ENCODE measurements at regions not wholly inside any gene's neighbourhood (a gene's known extent, or its start where the extent isn't known, plus 50 kb on each side); places are given as distances from the start of the nearest gene placed in this dataset.

DNA sequence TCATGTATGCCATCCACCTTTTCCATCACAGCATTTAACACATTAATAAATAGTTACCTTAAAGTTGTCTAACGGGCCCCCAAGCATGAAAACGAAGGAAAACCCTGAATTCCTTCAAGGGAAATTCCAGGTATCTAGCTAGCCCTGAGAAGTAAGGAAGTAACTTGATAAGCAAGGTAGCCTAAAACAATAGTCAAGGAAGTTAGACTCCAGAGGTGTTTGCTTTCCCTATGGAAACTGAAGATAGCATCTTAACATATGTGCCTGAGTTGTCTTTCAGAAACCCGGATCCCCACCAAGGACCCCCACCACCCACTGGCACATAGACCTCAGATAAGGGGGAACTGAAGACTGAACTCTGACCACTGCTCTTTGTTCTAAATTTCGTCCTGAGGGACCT lies 127.4 kb downstream of the TBXT start:
- Histone ChIP-seq H3K4ac (ENCODE audit: low read depth, low read length) (no peak overlapping the region), H3K56ac (ENCODE audit: extremely low read depth, insufficient read depth, low read length) (no peak overlapping the region), H3K4me2 (ENCODE audit: low read depth, low read length) (no peak overlapping the region), H3K9ac (ENCODE audit: low read depth, low read length) (no peak overlapping the region), H3K14ac (replicated peaks; ENCODE audit: low read depth, low read length) (no peak overlapping the region), H2BK5ac (ENCODE audit: low read depth, low read length, poor library complexity, severe bottlenecking) (no peak overlapping the region), H4K20me1 (ENCODE audit: insufficient read depth, low read length) (no peaks in the 10 kb centered on the region), H3K79me1 (ENCODE audit: low read depth in 1 of 2, low read length in 2 of 2) (no peaks in the 10 kb centered on the region), H3K4me1 (ENCODE audit: control insufficient read depth, insufficient read depth, low read length) (peaks cover 8% of the 10 kb centered on the region), H2BK120ac (ENCODE audit: low read depth, low read length) (no peak overlapping the region), H2BK20ac (ENCODE audit: low read depth, low read length) (no peak overlapping the region), H3K9me3 (ENCODE audit: control insufficient read depth, insufficient read depth, low read length) (no peaks in the 10 kb centered on the region), H3K9me1 (ENCODE audit: insufficient read depth, low read length) (peaks cover 5% of the 10 kb centered on the region; the same call in 1 of the 2 replicates), H4K8ac (ENCODE audit: low read depth in 2 of 2, low read length in 2 of 2) (no peak overlapping the region), H4K91ac (ENCODE audit: insufficient read depth, low read depth, low read length) (no peak overlapping the region), H2BK15ac (ENCODE audit: low read depth, low read length) (no peak overlapping the region), H2AK5ac (ENCODE audit: low read depth, low read length) (no peak overlapping the region), H3K4me3 (ENCODE audit: insufficient read depth, low read depth, low read length) (no peak overlapping the region), H4K5ac (ENCODE audit: low read depth, low read length) (no peak overlapping the region), H3K23ac (ENCODE audit: low read depth, low read length) (no peak overlapping the region), H2AK9ac (replicated peaks; ENCODE audit: low read depth, low read length, poor library complexity) (no peak overlapping the region), H3K27me3 (ENCODE audit: control insufficient read depth, insufficient read depth, low read length) (no peaks in the 10 kb centered on the region; the same call in 1 of the 2 replicates), H3K27ac (ENCODE audit: insufficient read depth, low read length) (no peak overlapping the region), H2AFZ (replicated peaks; ENCODE audit: low read length, poor library complexity) (no peak overlapping the region), H3K18ac (ENCODE audit: low read depth, low read length) (no peak overlapping the region), H3K36me3 (ENCODE audit: control insufficient read depth, insufficient read depth, low read length) (no peaks in the 10 kb centered on the region)
- TF ChIP-seq MAZ (IDR thresholded peaks at IDR 0.05; ENCODE audit: borderline replicate concordance, low read depth, low read length) (no peak), MXI1 (IDR thresholded peaks at IDR 0.05; ENCODE audit: borderline replicate concordance, low read depth, low read length) (no peak), SMC3 (IDR thresholded peaks at IDR 0.05; ENCODE audit: low read depth, low read length) (no peak), FOS (IDR thresholded peaks at IDR 0.05; ENCODE audit: low read depth, low read length) (no peak), BHLHE40 (IDR thresholded peaks at IDR 0.05; ENCODE audit: low read depth, low read length) (no peak), NFE2L2 (IDR thresholded peaks at IDR 0.05; ENCODE audit: low read depth, low read length) (no peak), RAD21 (IDR thresholded peaks at IDR 0.05; ENCODE audit: low read length) (no peak), RCOR1 (IDR thresholded peaks at IDR 0.05; ENCODE audit: insufficient replicate concordance, low read length) (no peak), CHD1 (IDR thresholded peaks at IDR 0.05; ENCODE audit: low read depth, low read length) (no peak), RFX5 (IDR thresholded peaks at IDR 0.05; ENCODE audit: low read depth, low read length) (no peak), CEBPB (IDR thresholded peaks at IDR 0.05; ENCODE audit: low read depth, low read length) (no peak), POLR2A (IDR thresholded peaks at IDR 0.05; ENCODE audit: low read depth, low read length) (no peak)
- TF ChIP-seq, protein P1, sequence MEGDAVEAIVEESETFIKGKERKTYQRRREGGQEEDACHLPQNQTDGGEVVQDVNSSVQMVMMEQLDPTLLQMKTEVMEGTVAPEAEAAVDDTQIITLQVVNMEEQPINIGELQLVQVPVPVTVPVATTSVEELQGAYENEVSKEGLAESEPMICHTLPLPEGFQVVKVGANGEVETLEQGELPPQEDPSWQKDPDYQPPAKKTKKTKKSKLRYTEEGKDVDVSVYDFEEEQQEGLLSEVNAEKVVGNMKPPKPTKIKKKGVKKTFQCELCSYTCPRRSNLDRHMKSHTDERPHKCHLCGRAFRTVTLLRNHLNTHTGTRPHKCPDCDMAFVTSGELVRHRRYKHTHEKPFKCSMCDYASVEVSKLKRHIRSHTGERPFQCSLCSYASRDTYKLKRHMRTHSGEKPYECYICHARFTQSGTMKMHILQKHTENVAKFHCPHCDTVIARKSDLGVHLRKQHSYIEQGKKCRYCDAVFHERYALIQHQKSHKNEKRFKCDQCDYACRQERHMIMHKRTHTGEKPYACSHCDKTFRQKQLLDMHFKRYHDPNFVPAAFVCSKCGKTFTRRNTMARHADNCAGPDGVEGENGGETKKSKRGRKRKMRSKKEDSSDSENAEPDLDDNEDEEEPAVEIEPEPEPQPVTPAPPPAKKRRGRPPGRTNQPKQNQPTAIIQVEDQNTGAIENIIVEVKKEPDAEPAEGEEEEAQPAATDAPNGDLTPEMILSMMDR (conservative IDR thresholded peaks at IDR 0.05; ENCODE audit: low read depth, low read length) = no peak
- TF ChIP-seq, protein P2, sequence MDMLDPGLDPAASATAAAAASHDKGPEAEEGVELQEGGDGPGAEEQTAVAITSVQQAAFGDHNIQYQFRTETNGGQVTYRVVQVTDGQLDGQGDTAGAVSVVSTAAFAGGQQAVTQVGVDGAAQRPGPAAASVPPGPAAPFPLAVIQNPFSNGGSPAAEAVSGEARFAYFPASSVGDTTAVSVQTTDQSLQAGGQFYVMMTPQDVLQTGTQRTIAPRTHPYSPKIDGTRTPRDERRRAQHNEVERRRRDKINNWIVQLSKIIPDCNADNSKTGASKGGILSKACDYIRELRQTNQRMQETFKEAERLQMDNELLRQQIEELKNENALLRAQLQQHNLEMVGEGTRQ (IDR thresholded peaks at IDR 0.05; ENCODE audit: low read depth, low read length) = no peak
- TF ChIP-seq, protein P3, sequence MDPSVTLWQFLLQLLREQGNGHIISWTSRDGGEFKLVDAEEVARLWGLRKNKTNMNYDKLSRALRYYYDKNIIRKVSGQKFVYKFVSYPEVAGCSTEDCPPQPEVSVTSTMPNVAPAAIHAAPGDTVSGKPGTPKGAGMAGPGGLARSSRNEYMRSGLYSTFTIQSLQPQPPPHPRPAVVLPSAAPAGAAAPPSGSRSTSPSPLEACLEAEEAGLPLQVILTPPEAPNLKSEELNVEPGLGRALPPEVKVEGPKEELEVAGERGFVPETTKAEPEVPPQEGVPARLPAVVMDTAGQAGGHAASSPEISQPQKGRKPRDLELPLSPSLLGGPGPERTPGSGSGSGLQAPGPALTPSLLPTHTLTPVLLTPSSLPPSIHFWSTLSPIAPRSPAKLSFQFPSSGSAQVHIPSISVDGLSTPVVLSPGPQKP (IDR thresholded peaks at IDR 0.05; ENCODE audit: borderline replicate concordance, low read depth, low read length) = no peak
- in situ Hi-C loops (cut with MboI; ENCODE audit: low sequenced_read_pairs) = no loop called here
- no TSS peak for BruUV-seq (replicated peaks)
- WGBS, 2 experiments (ENCODE audit: extremely low coverage in 2 of 2, insufficient read length in 1 of 2) = no CpG with 5 or more reads among the region's 4 CpGs
- dilution Hi-C loops (cut with HindIII; ENCODE audit: low sequenced_read_pairs, unreplicated experiment) = no loop called here
- no peak for DNase-seq
- no peak for ATAC-seq (ENCODE audit: low read depth)
- POLR2A ChIA-PET (ENCODE audit: unreplicated experiment) = no interaction called here
- intact Hi-C loops (cut with micrococcal nuclease) = no loop called here
- CTCF ChIA-PET = no interaction called here
